ENCODE measurements at regions not wholly inside any gene's neighbourhood (a gene's known extent, or its start where the extent isn't known, plus 50 kb on each side); places are given as distances from the start of the nearest gene placed in this dataset.
A peak's percentile ranks its signal among the peaks of the same experiment; 100 is the strongest.
"Not testable (repeated sequence)": the region's sequence is repeated elsewhere in the genome, so short reads cannot be mapped to it uniquely, and the experiment has no call there.

- no peak for DNase-seq
These were observed 114.0 kb upstream of the CHST15 start for GRCh38 chr10:124207391-124207790.

DNA sequence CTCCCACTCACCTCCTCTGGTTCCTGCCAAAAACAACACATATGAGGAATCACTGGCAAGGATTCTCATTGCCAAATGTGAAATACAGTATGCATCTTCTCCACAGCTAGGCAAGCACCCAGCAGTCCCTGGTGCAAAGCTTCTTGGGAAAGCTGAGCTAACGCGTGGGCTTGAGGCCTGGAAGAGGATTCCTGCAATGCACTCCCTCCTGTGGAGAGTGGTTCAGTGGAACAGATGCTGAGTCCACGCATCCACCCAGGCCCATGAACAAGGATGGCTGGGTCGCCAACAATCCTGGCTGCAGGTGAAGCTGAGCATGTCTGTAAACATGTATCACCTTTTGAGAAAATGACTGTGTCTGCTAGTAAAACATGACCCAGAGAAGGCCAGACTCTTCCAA is 113.2 kb upstream of the CHST15 start:
- DNase-seq = no peak

GRCh38 chr10:124205432-124205831 is 112.0 kb upstream of the CHST15 start:
- DNase-seq = no peak

DNA sequence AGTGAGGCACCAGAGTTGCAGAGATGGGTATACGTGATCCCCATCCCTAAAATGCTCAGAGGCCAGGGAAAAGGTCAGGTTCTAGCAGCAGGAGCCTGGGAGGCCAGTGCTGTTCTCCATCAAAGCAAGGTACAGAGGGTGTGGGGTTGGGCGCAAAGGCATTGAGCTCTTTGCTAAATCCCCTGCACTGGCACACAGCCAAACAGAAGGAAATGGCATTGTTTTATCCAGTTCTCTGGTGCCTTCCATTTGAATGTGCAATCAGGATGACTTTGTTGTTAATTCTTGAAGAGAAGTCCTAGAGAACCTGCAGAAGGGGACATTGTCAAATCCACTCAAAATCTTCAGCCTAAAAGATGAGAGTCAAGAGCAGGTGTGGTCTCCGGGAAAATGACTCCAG is 111.3 kb upstream of the CHST15 start:
- DNase-seq = no peak

- DNase-seq = no peak
These were observed 106.6 kb upstream of the CHST15 start for GRCh38 chr10:124200011-124200410.

DNA sequence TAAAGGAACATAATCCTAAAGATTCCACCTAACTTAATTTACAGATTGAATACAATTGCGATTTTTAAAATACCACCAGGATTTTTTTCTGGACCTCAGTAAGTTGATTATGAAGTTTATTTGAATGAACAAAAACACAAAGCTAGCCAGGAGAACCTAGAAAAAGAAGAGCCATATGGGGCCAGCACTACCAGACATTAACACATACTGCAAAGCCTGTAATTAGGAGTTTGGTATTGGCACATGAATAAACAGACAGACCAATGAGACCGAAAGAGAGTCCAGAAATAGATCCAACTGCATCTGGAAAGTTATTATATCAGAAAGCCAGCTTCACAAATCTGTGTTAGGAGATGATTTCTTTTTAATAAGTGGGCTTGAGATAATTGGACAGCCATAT is 105.5 kb upstream of the CHST15 start:
- DNase-seq = no peak

DNA sequence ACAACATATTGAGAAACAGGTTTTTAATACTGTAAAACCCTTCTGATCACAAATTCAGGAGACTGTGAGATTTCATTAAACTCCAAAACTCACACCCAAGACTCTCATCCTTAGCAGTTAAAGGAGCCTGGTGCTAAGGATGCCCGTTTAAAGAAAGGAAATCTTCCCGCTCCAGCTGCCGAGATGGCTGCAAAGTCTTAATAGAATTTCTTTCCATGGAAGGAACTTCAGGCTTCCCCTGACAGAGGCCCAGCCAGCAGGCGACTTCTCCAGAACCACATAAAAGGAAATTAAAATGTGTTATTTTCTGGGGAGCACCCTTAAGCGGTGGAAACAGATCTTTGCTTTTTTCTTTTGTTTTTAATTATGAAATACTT is 104.7 kb upstream of the CHST15 start:
- DNase-seq = no peak

DNA sequence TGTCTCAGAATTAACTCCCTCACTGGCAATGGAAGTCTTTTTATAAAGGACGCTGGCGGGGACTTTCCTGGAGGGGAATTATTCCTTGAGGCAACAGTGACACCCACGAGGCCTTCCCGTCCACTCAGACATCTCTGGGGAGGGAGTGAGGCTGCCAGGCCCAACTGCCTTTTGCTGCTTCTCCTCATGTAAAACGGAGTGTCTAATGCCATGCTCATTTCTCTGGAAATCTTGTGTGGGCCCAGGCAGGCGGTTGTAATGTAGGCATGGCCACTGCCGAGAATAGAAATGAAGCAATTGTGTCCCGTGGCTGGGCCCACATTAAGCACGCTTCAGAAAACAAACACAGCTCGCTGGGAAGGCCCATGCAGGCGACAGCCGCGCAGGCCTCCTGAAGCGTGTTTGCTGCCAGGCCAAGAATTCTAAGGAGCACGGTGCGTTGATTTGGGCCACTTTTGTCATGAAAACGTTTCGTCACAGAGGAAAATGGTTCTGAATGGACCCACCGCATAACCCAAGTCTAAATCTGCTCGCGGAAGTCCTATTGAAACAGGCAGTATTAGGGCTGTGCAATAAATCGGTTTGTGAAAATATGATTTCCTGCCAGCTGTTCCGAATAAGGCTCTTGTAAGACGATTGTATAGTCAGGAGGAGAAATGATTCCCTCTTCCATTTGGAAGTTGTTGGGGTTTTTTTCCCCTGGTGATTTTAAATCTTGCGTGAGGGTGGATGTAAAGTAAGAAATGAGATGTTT is 104.2 kb upstream of the CHST15 start:
- DNase-seq = no peak

- DNase-seq = no peak
These were observed 103.3 kb upstream of the CHST15 start for GRCh38 chr10:124196659-124197058.

DNA sequence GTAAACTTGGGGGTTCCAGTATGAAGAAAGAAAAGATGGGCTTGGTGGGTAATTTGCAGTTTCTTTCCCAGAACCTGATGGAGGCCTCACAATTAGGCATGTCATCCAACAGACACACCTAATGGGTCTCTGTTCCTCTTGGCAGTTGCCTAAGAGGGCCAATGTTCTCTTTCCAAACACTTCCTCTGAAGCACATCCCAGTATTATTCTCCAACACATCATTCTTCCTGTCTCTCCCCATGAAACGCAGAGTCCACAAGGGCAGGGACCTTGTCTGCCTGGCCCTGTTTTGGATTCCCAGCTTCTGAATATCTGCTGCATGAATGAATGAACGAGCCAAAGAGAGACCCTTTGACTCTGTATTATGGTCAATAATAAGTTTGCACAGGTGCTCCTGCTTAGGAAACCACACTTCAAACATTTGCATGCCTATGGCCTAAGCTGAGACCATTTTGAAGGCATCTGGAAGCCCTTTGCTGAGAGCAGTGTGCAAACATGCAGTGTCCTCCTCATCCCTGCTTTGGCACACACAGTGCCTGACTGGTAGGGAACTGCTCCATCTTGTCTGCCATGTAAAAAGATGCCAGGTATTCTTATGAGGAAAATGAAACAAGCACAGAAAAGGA is 100.9 kb upstream of the CHST15 start:
- peak; percentile 75 to 79 for DNase-seq

DNA sequence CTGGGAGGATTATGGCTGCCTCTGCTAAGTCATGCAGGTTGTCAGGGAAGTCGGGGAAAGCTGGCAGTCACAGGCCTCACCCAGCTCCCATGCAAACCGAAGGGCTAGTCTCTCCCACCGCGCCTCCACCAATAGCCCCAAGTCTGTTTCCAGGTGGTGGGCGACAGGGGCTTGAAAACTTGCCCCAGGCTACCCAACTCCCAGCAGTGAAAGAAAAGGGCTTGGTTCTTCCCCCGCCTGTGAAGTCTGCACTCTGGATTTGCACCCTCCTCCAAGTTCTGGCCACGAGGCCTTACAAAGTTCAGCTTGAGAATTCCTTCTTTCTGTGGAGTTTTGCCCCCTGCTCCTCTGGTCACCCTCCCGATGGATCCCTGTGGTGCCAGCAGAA is 99.9 kb upstream of the CHST15 start:
- no peak for DNase-seq

DNA sequence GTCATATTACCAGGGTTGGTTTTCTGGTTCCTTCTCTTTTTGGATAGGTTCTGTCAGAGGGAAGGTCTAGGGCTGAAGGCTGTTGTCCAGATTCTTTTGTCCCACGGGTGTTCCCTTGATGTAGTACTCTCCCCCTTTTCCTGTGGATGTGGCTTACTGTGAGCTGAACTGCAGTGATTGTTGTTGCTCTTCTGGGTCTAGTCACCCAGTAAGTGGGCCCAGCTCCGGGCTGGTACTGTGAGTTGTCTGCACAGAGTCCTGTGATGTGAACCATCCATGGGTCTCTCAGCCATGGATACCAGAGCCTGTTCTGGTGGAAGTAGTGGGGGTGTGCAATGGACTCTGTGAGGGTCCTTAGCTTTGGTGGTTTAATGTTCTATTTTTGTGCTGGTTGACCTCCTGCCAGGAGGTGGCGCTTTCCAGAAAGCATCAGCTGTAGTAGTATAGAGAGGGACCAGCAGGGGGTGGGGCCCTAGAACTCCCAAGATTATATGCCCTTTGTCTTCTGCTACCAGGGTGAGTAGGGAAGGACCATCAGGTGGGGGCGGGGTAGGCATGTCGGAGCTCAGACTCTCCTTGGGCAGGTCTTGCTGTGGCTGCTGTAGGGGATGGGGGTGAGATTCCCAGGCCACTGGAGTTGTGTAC is 99.4 kb upstream of the CHST15 start:
- DNase-seq = not testable (repeated sequence)

DNA sequence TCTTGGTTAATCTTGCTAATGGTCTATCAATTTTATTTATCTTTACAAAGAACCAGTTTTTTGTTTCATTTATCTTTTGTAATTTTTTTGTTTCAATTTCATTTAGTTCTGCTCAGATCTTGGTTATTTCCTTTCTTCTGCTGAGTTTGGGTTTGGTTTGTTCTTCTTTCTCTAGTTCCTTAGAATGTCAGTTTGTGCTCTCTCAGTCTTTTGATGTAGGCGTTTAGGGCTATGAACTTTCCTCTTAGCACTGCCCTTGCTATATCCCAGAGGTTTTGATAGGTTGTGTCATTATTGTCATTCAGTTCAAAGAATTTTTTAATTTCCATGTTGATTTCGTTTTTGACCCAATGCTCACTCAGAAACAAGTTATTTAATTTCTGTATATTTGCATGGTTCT is 97.1 kb upstream of the CHST15 start:
- DNase-seq = not testable (repeated sequence)

- DNase-seq = no peak
These were observed 93.6 kb upstream of the CHST15 start for GRCh38 chr10:124186956-124187355.

DNA sequence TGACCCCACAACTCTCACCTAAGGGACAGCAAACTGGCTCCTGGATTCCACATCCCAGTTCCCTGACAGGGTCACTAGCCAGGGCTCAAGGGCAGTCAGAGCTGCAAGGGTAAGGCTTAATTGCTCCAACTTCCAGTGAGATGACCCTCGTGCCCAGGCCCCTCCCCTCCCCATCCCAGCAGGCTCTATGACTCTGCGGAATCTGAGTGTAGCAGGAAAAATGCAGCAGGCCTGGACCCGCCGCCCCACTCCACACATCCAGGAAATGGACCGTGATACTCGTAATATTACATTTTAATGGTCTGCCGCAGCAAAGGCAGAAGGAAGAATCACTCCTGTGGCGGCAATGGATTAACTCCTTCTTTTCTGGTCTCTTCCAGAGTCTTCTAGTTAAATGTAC is 91.7 kb upstream of the CHST15 start:
- DNase-seq = no peak

- no peak for DNase-seq
These were observed 90.9 kb upstream of the CHST15 start for GRCh38 chr10:124184208-124184830.

DNA sequence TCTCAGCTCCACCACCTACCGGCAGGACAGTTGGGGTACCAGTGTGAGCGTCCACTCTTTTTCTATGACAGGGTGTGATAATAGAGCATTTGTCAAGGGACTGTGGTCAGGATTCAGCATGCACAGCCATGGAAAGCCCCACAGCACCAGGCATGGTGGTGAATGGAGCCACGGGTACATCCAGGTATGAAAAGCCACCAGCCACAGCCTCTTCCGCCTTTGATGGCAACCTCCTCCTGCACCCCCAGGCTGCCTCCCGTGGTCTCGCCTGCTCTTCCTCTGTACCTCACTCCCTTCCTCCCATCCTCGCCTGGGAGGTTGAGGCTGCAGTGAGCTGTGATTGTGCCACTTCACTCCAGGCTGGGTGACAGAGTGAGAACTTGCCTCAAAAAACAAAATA is 90.2 kb upstream of the CHST15 start:
- no peak for DNase-seq

DNA sequence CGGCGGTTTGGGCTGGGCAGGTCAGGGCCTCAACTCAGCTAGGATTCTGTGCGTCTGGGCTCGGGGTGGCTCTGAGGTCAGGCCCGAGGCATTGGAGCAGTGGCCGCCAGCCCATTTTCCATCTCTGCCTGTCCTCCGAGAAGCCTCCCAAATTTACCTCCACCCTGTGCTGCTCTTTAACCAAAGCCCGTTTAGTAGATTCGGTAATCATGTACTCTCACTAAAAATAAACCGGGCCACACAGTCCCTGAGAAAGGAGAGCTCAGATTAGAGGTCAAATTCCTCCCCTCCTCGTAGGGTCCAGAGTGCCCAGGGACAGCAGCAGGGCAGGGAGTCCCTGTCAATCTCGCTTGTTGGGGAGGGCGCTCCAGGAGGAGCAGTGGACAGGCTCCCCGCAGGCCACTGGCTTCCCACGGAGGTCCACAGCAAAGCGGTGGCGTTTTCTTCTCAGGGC is 88.7 kb upstream of the CHST15 start:
- DNase-seq = no peak

DNA sequence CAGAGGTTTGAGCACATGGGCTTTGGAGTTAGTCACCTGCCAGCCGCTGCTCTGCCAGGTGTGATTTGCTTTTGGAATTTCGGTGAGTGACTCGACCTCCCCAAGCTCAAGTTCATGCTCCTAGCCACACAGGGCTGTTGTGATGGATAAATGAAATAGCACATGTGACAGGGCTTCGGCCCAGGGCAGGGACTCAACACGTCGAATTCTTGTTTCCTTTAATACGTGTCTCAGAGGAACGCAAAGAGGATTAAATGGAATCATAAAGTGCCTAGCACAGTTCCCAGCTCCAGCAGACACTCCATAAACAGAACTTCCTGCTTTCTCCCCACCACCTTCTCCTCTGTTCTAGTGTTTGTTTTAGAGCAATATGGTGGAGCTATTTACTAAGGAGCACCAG is 88.3 kb upstream of the CHST15 start:
- DNase-seq = no peak

DNA sequence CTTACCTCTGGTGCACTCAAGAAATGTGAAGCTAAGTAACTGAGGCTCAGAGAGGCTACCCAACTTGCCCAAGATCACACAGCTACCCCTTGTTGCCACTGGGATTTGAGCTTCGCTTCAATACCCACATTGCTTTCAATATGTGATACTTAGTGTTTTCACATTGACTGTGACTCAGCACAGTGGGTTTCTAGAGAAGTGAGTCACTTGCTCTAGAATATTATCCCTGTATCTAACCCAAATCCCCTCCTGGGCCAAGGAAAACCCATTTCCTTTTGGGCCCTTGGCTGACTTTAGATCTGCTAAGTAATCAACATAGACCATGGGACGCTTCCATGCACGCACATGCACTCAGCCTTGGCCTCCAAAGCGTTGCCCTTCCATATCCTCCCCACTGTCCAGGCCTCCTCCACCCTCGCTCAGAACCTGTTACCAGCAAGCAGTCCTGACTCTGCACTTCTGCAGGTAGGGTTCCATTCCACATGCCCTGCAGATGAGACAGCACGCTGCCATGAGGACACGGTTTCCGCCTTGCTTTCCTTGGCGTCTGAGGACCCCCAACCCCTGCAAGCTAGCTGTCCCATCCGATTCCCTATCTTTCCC is 87.7 kb upstream of the CHST15 start:
- DNase-seq = no peak

- no peak for DNase-seq
These were observed 86.8 kb upstream of the CHST15 start for GRCh38 chr10:124180044-124180745.

DNA sequence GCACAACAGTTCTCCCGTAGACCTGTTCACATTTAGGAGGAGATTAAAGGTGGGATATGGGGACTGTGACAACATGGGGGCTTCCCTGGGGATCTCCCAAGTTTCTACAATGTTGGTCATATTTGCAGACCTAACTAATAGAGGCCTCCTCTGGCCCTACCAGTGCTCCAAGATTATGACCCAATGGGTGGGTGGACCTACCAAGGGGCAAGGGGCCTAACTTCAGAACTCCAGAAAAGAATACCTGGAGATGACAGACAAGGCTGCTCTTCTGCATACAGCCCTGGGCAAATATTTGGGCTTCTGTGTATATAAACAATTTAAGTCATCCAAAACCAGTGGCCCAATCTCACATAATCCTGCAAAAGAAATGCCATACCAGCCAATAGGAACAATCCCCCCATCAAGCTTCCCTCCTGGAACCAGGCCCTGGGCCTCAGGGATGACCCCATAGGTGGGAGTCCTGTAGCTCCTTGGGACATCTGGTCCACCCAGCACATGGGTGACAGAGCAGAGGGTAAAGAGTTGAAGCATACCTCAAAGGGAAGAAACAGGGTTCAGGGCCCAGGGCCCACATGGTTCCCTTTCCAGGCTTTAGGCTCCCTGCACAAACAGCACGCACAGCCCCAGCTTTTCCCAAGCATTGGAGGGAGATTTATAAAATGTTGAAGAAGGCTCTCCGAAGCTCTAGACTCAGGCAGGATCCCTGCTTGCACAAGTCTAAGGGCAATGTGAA is 86.1 kb upstream of the CHST15 start:
- DNase-seq = no peak

Data from NCI-H526 (cell line).